ENCODE measurements at regions not wholly inside any gene's neighbourhood (a gene's known extent, or its start where the extent isn't known, plus 50 kb on each side); places are given as distances from the start of the nearest gene placed in this dataset.

- TF ChIP-seq, protein P1, sequence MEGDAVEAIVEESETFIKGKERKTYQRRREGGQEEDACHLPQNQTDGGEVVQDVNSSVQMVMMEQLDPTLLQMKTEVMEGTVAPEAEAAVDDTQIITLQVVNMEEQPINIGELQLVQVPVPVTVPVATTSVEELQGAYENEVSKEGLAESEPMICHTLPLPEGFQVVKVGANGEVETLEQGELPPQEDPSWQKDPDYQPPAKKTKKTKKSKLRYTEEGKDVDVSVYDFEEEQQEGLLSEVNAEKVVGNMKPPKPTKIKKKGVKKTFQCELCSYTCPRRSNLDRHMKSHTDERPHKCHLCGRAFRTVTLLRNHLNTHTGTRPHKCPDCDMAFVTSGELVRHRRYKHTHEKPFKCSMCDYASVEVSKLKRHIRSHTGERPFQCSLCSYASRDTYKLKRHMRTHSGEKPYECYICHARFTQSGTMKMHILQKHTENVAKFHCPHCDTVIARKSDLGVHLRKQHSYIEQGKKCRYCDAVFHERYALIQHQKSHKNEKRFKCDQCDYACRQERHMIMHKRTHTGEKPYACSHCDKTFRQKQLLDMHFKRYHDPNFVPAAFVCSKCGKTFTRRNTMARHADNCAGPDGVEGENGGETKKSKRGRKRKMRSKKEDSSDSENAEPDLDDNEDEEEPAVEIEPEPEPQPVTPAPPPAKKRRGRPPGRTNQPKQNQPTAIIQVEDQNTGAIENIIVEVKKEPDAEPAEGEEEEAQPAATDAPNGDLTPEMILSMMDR (optimal IDR thresholded peaks at IDR 0.05 in 1 of 3, IDR thresholded peaks at IDR 0.05 in 1 of 3, conservative IDR thresholded peaks at IDR 0.05 in 1 of 3; ENCODE audit: extremely low read depth in 1 of 3, insufficient read depth in 2 of 3, low read length in 3 of 3): no peak
- TF ChIP-seq EZH2 (IDR thresholded peaks at IDR 0.05; ENCODE audit: low read length): no peak
Observed at GRCh38 chr9:22922222-22922621, 475.6 kb downstream of the DMRTA1 start.
